ENCODE measurements at regions not wholly inside any gene's neighbourhood (a gene's known extent, or its start where the extent isn't known, plus 50 kb on each side); places are given as distances from the start of the nearest gene placed in this dataset.
A peak's percentile ranks its signal among the peaks of the same experiment; 100 is the strongest.

- DNase-seq (ENCODE audit: low read depth), result no peak
- H3K4me3 ChIP-seq (ENCODE audit: low read depth, low read length), result no peak overlapping the region
- TF ChIP-seq CTCF (IDR thresholded peaks at IDR 0.05; ENCODE audit: low read depth, low read length, missing control alignments), result peak; percentile 27
Measured at GRCh38 chr11:91261513-91261912, 963.1 kb upstream of the FAT3 start.

- no peak overlapping the region for H3K4me3 ChIP-seq (ENCODE audit: low read depth, low read length)
- DNase-seq (ENCODE audit: low read depth), result no peak
- no peak for TF ChIP-seq CTCF (IDR thresholded peaks at IDR 0.05; ENCODE audit: low read depth, low read length, missing control alignments)
Measured at GRCh38 chr11:91258876-91259275, 965.7 kb upstream of the FAT3 start.

GRCh38 chr11:91257667-91258066 lies 967.0 kb upstream of the FAT3 start:
- TF ChIP-seq CTCF (IDR thresholded peaks at IDR 0.05; ENCODE audit: low read depth, low read length, missing control alignments), result no peak
- no peak for DNase-seq (ENCODE audit: low read depth)
- H3K4me3 ChIP-seq (ENCODE audit: low read depth, low read length), result no peak overlapping the region

- TF ChIP-seq CTCF (IDR thresholded peaks at IDR 0.05; ENCODE audit: low read depth, low read length, missing control alignments), result peak; percentile 55
- DNase-seq (ENCODE audit: low read depth), result no peak
- H3K4me3 ChIP-seq (ENCODE audit: low read depth, low read length), result no peak overlapping the region
Measured at GRCh38 chr11:91248199-91248807, 976.3 kb upstream of the FAT3 start.

GRCh38 chr11:91247009-91247735 lies 977.4 kb upstream of the FAT3 start:
- no peak overlapping the region for H3K4me3 ChIP-seq (ENCODE audit: low read depth, low read length)
- DNase-seq (ENCODE audit: low read depth), result no peak
- no peak for TF ChIP-seq CTCF (IDR thresholded peaks at IDR 0.05; ENCODE audit: low read depth, low read length, missing control alignments)

GRCh38 chr11:91244912-91245311 lies 979.7 kb upstream of the FAT3 start:
- DNase-seq (ENCODE audit: low read depth), result no peak
- no peak for TF ChIP-seq CTCF (IDR thresholded peaks at IDR 0.05; ENCODE audit: low read depth, low read length, missing control alignments)
- H3K4me3 ChIP-seq (ENCODE audit: low read depth, low read length), result no peak overlapping the region

GRCh38 chr11:91243630-91244029 lies 981.0 kb upstream of the FAT3 start:
- TF ChIP-seq CTCF (IDR thresholded peaks at IDR 0.05; ENCODE audit: low read depth, low read length, missing control alignments), result no peak
- no peak overlapping the region for H3K4me3 ChIP-seq (ENCODE audit: low read depth, low read length)
- DNase-seq (ENCODE audit: low read depth), result no peak
